ENCODE measurements at regions not wholly inside any gene's neighbourhood (a gene's known extent, or its start where the extent isn't known, plus 50 kb on each side); places are given as distances from the start of the nearest gene placed in this dataset.

DNA sequence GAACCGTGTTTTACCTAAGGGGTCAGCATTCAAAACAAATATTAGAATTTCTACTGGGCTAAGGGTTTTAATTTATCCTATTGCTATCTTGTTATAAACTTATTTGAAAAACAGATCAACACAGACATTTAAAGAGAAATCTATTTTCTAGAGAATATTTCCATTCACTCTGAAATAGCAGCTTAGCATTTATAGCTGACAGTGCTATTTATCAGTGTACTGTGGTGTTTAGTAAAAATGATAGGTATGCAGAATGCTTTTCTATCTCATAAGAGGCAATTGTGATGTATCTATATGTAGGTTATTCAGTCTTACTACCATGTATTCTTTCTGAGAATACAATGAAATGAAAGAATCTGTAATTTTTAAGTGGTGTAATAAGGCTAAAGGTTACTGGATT is 1077.4 kb downstream of the REEP3 start:
- no peak for DNase-seq
- intact Hi-C loops (cut with DNase I): no loop called here
- Histone ChIP-seq H3K27ac (no peak overlapping the region), H3K4me1 (no peaks in the 10 kb centered on the region), H3K27me3 (no peaks in the 10 kb centered on the region), H3K9me3 (no peaks in the 10 kb centered on the region), H3K4me3 (no peak overlapping the region), H3K36me3 (no peaks in the 10 kb centered on the region)
- whole genome bisulfite sequencing, 2 donors: 84 to 85% methylated on average over 1 of the region's 1 CpG
- TF ChIP-seq POLR2AphosphoS5 (IDR thresholded peaks at IDR 0.05) (no peak), EP300 (IDR thresholded peaks at IDR 0.05) (no peak), POLR2A (IDR thresholded peaks at IDR 0.05) (no peak)

DNA sequence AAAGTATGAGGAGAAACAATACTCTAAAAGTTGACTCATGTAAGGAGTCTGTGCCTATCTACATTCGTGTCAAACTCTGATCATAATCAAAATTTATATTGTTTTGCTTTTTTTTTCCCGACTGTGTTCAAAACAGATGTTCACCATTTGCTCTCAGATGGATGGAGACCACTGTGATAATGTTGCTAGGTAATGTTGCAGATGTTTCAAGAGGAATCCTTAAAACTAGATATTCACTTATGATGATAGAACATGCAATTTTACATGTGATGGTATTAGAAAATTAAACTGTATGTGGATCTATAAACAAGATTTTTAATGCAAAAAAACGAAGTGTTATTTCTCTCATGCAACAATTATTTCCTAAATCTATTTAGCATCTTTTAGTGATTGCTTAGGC is 1080.1 kb downstream of the REEP3 start:
- Histone ChIP-seq H3K27me3 (no peaks in the 10 kb centered on the region), H3K4me1 (no peaks in the 10 kb centered on the region), H3K4me3 (no peak overlapping the region), H3K27ac (no peak overlapping the region), H3K9me3 (no peaks in the 10 kb centered on the region), H3K36me3 (no peaks in the 10 kb centered on the region)
- no peak for DNase-seq
- 46 to 57% methylated on average over 3 of the region's 3 CpGs for WGBS, 2 donors
- TF ChIP-seq POLR2A (IDR thresholded peaks at IDR 0.05) (no peak), POLR2AphosphoS5 (IDR thresholded peaks at IDR 0.05) (no peak), EP300 (IDR thresholded peaks at IDR 0.05) (no peak)
- TF ChIP-seq, protein P1, sequence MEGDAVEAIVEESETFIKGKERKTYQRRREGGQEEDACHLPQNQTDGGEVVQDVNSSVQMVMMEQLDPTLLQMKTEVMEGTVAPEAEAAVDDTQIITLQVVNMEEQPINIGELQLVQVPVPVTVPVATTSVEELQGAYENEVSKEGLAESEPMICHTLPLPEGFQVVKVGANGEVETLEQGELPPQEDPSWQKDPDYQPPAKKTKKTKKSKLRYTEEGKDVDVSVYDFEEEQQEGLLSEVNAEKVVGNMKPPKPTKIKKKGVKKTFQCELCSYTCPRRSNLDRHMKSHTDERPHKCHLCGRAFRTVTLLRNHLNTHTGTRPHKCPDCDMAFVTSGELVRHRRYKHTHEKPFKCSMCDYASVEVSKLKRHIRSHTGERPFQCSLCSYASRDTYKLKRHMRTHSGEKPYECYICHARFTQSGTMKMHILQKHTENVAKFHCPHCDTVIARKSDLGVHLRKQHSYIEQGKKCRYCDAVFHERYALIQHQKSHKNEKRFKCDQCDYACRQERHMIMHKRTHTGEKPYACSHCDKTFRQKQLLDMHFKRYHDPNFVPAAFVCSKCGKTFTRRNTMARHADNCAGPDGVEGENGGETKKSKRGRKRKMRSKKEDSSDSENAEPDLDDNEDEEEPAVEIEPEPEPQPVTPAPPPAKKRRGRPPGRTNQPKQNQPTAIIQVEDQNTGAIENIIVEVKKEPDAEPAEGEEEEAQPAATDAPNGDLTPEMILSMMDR (IDR thresholded peaks at IDR 0.05): no peak
- intact Hi-C loops (cut with DNase I): no loop called here

DNA sequence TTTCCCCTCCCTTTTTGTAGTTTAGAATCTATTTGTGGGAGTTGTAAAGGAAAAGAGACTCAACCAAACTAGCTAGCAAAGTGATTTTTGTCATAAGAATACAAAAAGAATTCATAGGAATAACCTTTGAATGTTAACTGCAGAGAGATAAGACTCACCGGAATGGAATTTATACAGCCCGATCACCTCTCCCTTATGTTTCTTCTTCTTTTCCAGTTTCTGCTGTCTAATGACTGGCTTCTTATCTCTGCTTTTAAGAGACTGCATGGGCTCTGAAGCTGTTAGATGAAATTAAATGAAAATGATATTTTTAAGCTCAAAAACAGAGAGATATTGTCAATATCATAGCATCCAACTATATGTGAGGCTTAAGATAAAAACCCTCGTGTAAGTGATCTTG is 1095.9 kb downstream of the REEP3 start:
- H3K36me3 ChIP-seq: no peaks in the 10 kb centered on the region
- intact Hi-C loops (cut with DNase I): no loop called here
- no peaks in the 10 kb centered on the region for H3K4me1 ChIP-seq
- no peaks in the 10 kb centered on the region for H3K27me3 ChIP-seq
- no peaks in the 10 kb centered on the region for H3K9me3 ChIP-seq
- 29 to 58% methylated on average over 3 of the region's 3 CpGs for WGBS, 2 donors
- H3K4me3 ChIP-seq: no peak overlapping the region
- TF ChIP-seq POLR2AphosphoS5 (IDR thresholded peaks at IDR 0.05) (no peak), EP300 (IDR thresholded peaks at IDR 0.05) (no peak), POLR2A (IDR thresholded peaks at IDR 0.05) (no peak)
- TF ChIP-seq, protein P1 (IDR thresholded peaks at IDR 0.05): no peak
- DNase-seq: no peak
- H3K27ac ChIP-seq: no peak overlapping the region

DNA sequence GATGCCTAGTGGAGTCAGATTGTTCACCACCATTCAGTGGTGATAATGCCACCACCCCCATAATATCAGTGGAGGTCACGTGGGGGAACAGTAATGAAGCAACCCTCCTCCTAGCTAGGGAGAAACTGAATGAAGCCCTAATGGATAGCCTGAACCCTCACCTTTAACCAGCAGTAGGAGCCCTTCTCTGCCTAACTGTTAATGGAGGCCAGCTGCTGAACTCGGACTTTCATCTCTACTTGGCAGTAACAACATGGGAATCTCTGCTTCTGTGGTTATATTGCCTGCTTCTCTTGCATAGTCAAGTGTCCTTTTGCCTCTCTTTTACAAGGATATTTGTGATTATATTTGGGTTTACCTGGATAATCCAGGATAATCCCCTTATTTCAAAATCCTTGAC is 1097.9 kb downstream of the REEP3 start:
- H3K27ac ChIP-seq: no peak overlapping the region
- no peak overlapping the region for H3K4me3 ChIP-seq
- H3K27me3 ChIP-seq: no peaks in the 10 kb centered on the region
- H3K36me3 ChIP-seq: no peaks in the 10 kb centered on the region
- 43 to 78% methylated on average over 2 of the region's 2 CpGs for WGBS, 2 donors
- H3K9me3 ChIP-seq: no peaks in the 10 kb centered on the region
- DNase-seq: no peak
- H3K4me1 ChIP-seq: no peaks in the 10 kb centered on the region
- no peak for TF ChIP-seq EP300 (IDR thresholded peaks at IDR 0.05)
- intact Hi-C loops (cut with DNase I): no loop called here

DNA sequence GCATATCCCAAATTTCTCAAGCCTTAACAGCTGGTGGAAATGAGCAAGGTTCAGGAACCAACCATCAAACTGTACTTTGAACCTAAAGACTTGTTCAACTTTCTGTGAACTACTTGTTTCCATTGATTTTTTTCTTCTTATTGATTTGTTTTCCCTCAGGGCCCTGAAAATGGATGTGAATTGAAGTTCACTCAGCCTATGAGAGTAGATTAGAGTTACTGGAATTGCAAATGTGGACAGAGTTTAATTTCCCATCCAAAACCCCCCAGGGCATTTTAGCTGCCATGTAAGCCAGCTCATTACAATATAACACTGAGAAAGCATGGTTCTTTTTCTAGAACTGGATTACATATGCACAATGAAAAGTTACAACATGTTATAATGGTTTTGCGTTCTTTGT is 1105.7 kb downstream of the REEP3 start:
- Histone ChIP-seq H3K36me3 (no peaks in the 10 kb centered on the region), H3K4me3 (no peak overlapping the region), H3K27ac (no peak overlapping the region), H3K9me3 (no peaks in the 10 kb centered on the region), H3K27me3 (no peaks in the 10 kb centered on the region), H3K4me1 (peaks cover 0 to 8% (median 0%) of the 10 kb centered on the region in 4 donors)
- TF ChIP-seq, protein P1 (IDR thresholded peaks at IDR 0.05): no peak
- TF ChIP-seq POLR2A (IDR thresholded peaks at IDR 0.05) (no peak), POLR2AphosphoS5 (IDR thresholded peaks at IDR 0.05) (no peak), EP300 (IDR thresholded peaks at IDR 0.05) (no peak)
- WGBS, 2 donors: 89 to 95% methylated on average over 1 of the region's 1 CpG
- DNase-seq: no peak
- intact Hi-C loops (cut with DNase I): no loop called here

DNA sequence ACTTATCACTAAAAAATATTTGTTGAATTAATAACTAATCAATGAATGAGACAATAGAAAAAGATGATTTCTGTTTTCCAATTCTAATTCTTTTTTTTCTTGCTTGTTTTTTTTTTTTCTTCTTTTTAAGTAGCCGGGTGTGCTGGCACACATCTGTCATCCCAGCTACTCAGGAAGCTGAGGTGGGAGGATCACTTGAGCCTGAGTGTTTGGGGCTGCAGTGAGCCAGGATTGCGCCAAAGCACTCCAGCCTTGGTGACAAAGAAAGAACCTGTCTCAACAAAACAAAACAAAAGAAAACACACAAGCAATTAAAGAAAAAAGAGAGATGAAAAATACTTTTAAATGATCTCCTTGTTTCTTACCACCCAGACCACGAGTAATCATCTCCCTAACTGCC is 1109.3 kb downstream of the REEP3 start:
- WGBS, 2 donors: 51 to 59% methylated on average over 3 of the region's 3 CpGs
- Histone ChIP-seq H3K36me3 (no peaks in the 10 kb centered on the region), H3K9me3 (no peaks in the 10 kb centered on the region), H3K27me3 (no peaks in the 10 kb centered on the region), H3K4me1 (peaks cover 0 to 8% (median 0%) of the 10 kb centered on the region in 4 donors), H3K27ac (no peak overlapping the region), H3K4me3 (no peak overlapping the region)
- TF ChIP-seq POLR2AphosphoS5 (IDR thresholded peaks at IDR 0.05) (no peak), EP300 (IDR thresholded peaks at IDR 0.05) (no peak), POLR2A (IDR thresholded peaks at IDR 0.05) (no peak)
- TF ChIP-seq, protein P1 (IDR thresholded peaks at IDR 0.05): no peak
- no peak for DNase-seq
- intact Hi-C loops (cut with DNase I): no loop called here
